RKO (cell line): ENCODE measurements at regions not wholly inside any gene's neighbourhood (a gene's known extent, or its start where the extent isn't known, plus 50 kb on each side); places are given as distances from the start of the nearest gene placed in this dataset.
"Not testable (repeated sequence)": the region's sequence is repeated elsewhere in the genome, so short reads cannot be mapped to it uniquely, and the experiment has no call there.

ENCODE experiments used
- DNase-seq: peaks from one replicate; pipeline ENCODE4 v3.0.0-alpha.2; 2016; ENCODE audit warnings: low spot score

- no peak for DNase-seq
Measured at GRCh38 chr2:106257830-106258229, 63.7 kb upstream of the UXS1 start.

DNA sequence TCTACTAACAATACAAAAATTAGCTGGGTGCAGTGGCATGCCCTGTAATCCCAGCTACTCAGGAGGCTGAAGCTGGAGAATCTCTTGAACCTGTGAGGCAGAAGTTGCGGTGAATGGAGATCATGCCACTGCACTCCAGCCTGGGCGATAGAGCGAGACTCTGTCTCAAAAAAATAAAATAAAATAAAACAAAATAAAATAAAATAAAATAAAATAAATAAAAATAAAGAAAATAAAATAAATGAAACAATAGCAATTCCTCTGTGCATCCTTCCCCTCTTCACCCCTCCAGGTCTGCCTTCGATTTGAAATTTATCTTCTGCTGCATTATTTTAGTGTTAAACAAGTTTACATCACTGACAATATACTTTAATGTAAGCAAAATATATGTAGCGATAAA, 63.0 kb upstream of the UXS1 start:
- no peak for DNase-seq

- DNase-seq: not testable (repeated sequence)
Measured at GRCh38 chr2:106249157-106249828, 55.2 kb upstream of the UXS1 start.

DNA sequence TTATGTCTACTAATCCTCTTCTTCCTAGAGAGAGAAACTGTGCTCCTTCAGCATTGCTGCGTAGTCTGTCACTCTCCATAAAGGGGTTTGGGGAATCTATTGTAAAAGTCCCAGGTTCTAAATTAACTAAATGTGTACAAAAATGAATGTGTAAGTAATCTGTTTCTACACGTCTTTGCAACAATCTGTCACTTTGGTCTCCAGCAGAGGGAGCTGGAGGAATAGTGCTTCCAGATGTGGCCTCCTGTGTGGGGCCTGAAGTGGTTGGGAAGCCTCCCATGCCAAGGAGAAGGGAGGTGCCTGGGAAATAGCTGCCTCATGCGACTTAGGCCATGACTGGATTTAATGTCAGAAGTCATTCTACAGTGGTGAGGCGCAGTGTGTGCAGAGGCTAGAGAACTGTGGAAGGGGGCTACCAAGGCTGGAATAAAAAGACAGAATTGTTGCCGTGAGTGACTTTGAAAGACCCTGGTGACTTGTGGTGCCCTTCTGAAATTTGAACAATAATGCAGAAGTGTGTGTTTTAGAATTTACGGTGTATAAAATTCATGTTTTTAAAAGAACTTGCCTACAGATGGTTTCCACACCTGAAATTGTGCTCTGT, 54.5 kb upstream of the UXS1 start:
- DNase-seq: peak; percentile 26
